K562 (cell line): ENCODE measurements at regions not wholly inside any gene's neighbourhood (a gene's known extent, or its start where the extent isn't known, plus 50 kb on each side); places are given as distances from the start of the nearest gene placed in this dataset.

Experiments used
- ATAC-seq: fragments of 200-7000 bp; cut with Tn5 transposase; 3 replicates; pipeline ENCODE4 v1.9.1; 2020; ENCODE audit warnings: moderate library complexity
- BruUV-seq: library from RNA; stranded (reverse); fragments of 400-500 nt; replicated peaks from 2 replicates; lab custom pipeline; 2021; lab: Mats Ljungman, UMichigan
- CTCF ChIA-PET: fragments of 300-600 bp; formaldehyde crosslinking; extraction: SDS; loops from one replicate; lab custom pipeline; 2021; ENCODE audit warnings: low intra/inter-chr PET ratio; lab: Yijun Ruan, JAX
- POLR2A ChIA-PET: fragments of 300-600, 350-650 bp; sonication (Branson Sonifier 250); formaldehyde crosslinking; extraction: SDS; loops from one replicate; lab custom pipeline; 2021; ENCODE audit warnings: antibody characterized with exemption, inconsistent platforms; lab: Yijun Ruan, JAX
- DNase-seq, 4 experiments: peaks; one replicate each; pipeline versions ENCODE4 v3.0.0 to v3.0.0-alpha.2; 2011 to 2018; ENCODE audit warnings: low spot score in 3 of 4, mixed read lengths in 3 of 4; ENCODE audit errors: extremely low read depth in 1 of 4
- FAIRE-seq: peaks from 2 replicates; lab custom pipeline; 2011; peaks lifted over from hg19 to GRCh38; lab: Jason Lieb, UNC
- H2AFZ ChIP-seq: 2 replicates; pipeline ENCODE4 v1.6.0; 2011; ENCODE audit warnings: low read depth, low read length, control low read depth, inconsistent platforms
- H3K27ac ChIP-seq: fragments of 200-600 bp; 3 replicates; pipeline ENCODE4 v1.8.0; 2011; ENCODE audit warnings: low read depth, mild to moderate bottlenecking, control low read depth, inconsistent platforms, low read length, moderate library complexity, mixed read lengths; ENCODE audit errors: extremely low read depth
- H3K27me3 ChIP-seq, 2 experiments: fragments of 300-600 bp in 1 of 2; 2 replicates in 1 of 2; 3 replicates in 1 of 2; pipeline versions ENCODE4 v1.6.0 to v1.8.0; 2011; ENCODE audit warnings: inconsistent platforms in 2 of 2, low read length in 2 of 2, mild to moderate bottlenecking in 1 of 2, mixed read lengths in 1 of 2, moderate library complexity in 1 of 2; ENCODE audit not compliant: control insufficient read depth in 2 of 2, insufficient read depth in 2 of 2
- H3K36me3 ChIP-seq: fragments of 300-600 bp; 3 replicates; pipeline ENCODE4 v1.8.0; 2011; ENCODE audit warnings: mild to moderate bottlenecking, low read length, inconsistent platforms; ENCODE audit not compliant: control insufficient read depth, insufficient read depth
- H3K4me1 ChIP-seq, 2 experiments: fragments of 200-600 bp in 1 of 2; replicated peaks in 1 of 2; 2 replicates in 1 of 2; 3 replicates in 1 of 2; pipeline versions ENCODE4 v1.5.1 to v1.8.0; 2011; ENCODE audit warnings: inconsistent platforms in 2 of 2, low read length in 2 of 2, mild to moderate bottlenecking in 1 of 2, mixed read lengths in 1 of 2, moderate library complexity in 1 of 2; ENCODE audit not compliant: control insufficient read depth in 2 of 2, insufficient read depth in 2 of 2
- H3K4me2 ChIP-seq: 2 replicates; pipeline ENCODE4 v1.6.1; 2011; ENCODE audit warnings: low read length, control low read depth, inconsistent platforms, mixed read lengths; ENCODE audit not compliant: insufficient read depth
- H3K4me3 ChIP-seq: fragments of 200-600 bp; sonication (generic), shearing (Covaris generic); 2 replicates; pipeline ENCODE4 v1.5.1; 2016; ENCODE audit warnings: control low read depth, inconsistent platforms
- H3K79me2 ChIP-seq: fragments of 200-600 bp; 3 replicates; pipeline ENCODE4 v1.8.0; 2011; ENCODE audit warnings: low read length, inconsistent platforms; ENCODE audit not compliant: control insufficient read depth, insufficient read depth
- H3K9ac ChIP-seq, 2 experiments: 2 replicates each; pipeline versions ENCODE4 v1.6.0 to v1.6.1; 2011; ENCODE audit warnings: low read depth in 2 of 2, low read length in 2 of 2, control low read depth in 1 of 2, inconsistent platforms in 1 of 2, mild to moderate bottlenecking in 1 of 2, mixed read lengths in 1 of 2; ENCODE audit not compliant: insufficient read depth in 1 of 2
- H3K9me1 ChIP-seq: one replicate; pipeline ENCODE4 v1.6.0; 2011; ENCODE audit warnings: inconsistent platforms, mild to moderate bottlenecking, low read length, moderate library complexity; ENCODE audit not compliant: control insufficient read depth, insufficient read depth
- H3K9me3 ChIP-seq: replicated peaks from 2 replicates; pipeline ENCODE4 v1.5.1; 2011; ENCODE audit warnings: low read depth, low read length, inconsistent platforms; ENCODE audit not compliant: control insufficient read depth, insufficient read depth
- H4K20me1 ChIP-seq: replicated peaks from 2 replicates; pipeline ENCODE4 v1.6.1; 2011; ENCODE audit warnings: low read length, inconsistent platforms, mixed read lengths; ENCODE audit not compliant: control insufficient read depth, insufficient read depth
- CEBPG ChIP-seq, 3 experiments: fragments of 200-800 bp in 1 of 3; sonication (Bioruptor generic) in 1 of 3; sonication (generic) in 1 of 3; formaldehyde crosslinking in 1 of 3; IDR thresholded peaks in 2 of 3; conservative IDR thresholded peaks in 1 of 3; 2 replicates each; pipeline versions ENCODE4 v1.6.1 to v1.8.0; 2016 to 2022; ENCODE audit warnings: missing compliant biosample characterization in 2 of 3, missing genetic modification characterization in 2 of 3, mild to moderate bottlenecking in 1 of 3, missing genetic modification reagents in 1 of 3
- GATAD2A ChIP-seq: fragments of 450-650 bp; IDR thresholded peaks from 2 replicates; pipeline ENCODE4 v1.6.1; 2017
- RBM14 ChIP-seq: fragments of 200-400 bp; formaldehyde crosslinking; IDR thresholded peaks from 2 replicates; pipeline ENCODE4 v1.6.1; 2018; ENCODE audit warnings: low read depth, mild to moderate bottlenecking, low read length, moderate library complexity, borderline replicate concordance; ENCODE audit not compliant: insufficient read depth
- RBM22 ChIP-seq: fragments of 200-400 bp; formaldehyde crosslinking; IDR thresholded peaks from 2 replicates; pipeline ENCODE4 v1.6.1; 2018; ENCODE audit warnings: low read length, low read depth; ENCODE audit not compliant: poor library complexity, severe bottlenecking
- SNRNP70 ChIP-seq: fragments of 200-400 bp; formaldehyde crosslinking; optimal IDR thresholded peaks from 2 replicates; pipeline ENCODE3; 2017; ENCODE audit warnings: low read depth, low read length
- ZFX ChIP-seq: sonication (generic); formaldehyde crosslinking; IDR thresholded peaks from 2 replicates; pipeline ENCODE4 v1.8.0; 2022; ENCODE audit warnings: mild to moderate bottlenecking, missing genetic modification reagents, moderate library complexity
- ZNF143 ChIP-seq: sonication (generic); formaldehyde crosslinking; IDR thresholded peaks from 2 replicates; pipeline ENCODE4 v1.9.0; 2022; ENCODE audit warnings: mild to moderate bottlenecking, missing genetic modification reagents
- ZNF778 ChIP-seq: fragments of 450-650 bp; formaldehyde crosslinking; IDR thresholded peaks from 2 replicates; pipeline ENCODE4 v1.4.0; 2020; ENCODE audit warnings: mild to moderate bottlenecking, moderate library complexity
- WGBS: fragments of 100-300 bp; shearing (Covaris generic); methylation state at CpG from one replicate; pipeline ENCODE4 v1.1.6; 2016; ENCODE audit warnings: low coverage, mixed read lengths; ENCODE audit not compliant: insufficient coverage; ENCODE audit errors: missing lambda C conversion rate; 5-methylcytosine and 5-hydroxymethylcytosine counted together
- in situ Hi-C: fragments of 300-500 bp; cut with MboI; formaldehyde crosslinking; loops from 4 replicates; pipeline ENCODE4 v1.15.0; 2018; ENCODE audit warnings: inconsistent platforms, mixed read lengths
- intact Hi-C: fragments of 100-400 bp; cut with micrococcal nuclease; formaldehyde crosslinking; loops from 2 replicates; pipeline ENCODE4 v1.14.2; 2022
- TF ChIP-seq, protein P1 (sequence below), 2 experiments: fragments of 450-650 bp in 1 of 2; sonication (generic) in 1 of 2; formaldehyde crosslinking in 1 of 2; IDR thresholded peaks in 1 of 2; conservative IDR thresholded peaks in 1 of 2; 2 replicates each; pipeline versions ENCODE4 v1.6.1 to v1.8.1; 2016 to 2023; ENCODE audit warnings: mild to moderate bottlenecking in 2 of 2, moderate library complexity in 2 of 2, inconsistent platforms in 1 of 2, missing genetic modification reagents in 1 of 2
- TF ChIP-seq, protein P2 (sequence below): sonication (generic); formaldehyde crosslinking; IDR thresholded peaks from 2 replicates; pipeline ENCODE4 v1.8.1; 2023; ENCODE audit warnings: mild to moderate bottlenecking, missing genetic modification reagents

DNA sequence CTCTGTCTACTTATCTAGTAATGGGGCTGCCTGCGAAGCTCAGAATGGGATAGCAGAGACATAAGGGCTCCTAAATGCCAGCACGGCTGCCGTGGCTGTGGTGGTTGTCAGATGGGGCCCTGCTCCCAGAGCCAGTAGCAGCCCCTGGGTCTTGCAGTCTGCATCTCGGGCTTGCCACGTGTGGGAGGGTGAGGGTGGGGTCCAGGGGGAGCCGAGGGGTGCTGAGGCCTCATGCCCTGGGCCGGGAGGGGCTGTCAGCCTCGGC, 88.8 kb upstream of the GSE1 start:
- DNase-seq = no peak
- no peaks in the 10 kb centered on the region for H3K27me3 ChIP-seq
- H3K27ac ChIP-seq = no peak overlapping the region
- TF ChIP-seq ZFX (0 out of 2 replicates have a peak, but pooled peaks have one; percentile 5), ZNF778 (CRISPR knock-in tag) (no peak)
- ChIA-PET CTCF (no interaction called here), POLR2A (interaction anchor here (1.6 kb wide), 1 partner anchor 15 kb away, joined by 4 read pairs; no protein-coding TSS in a partner anchor)
- H3K4me1 ChIP-seq = peaks cover 45 to 85% of the 10 kb centered on the region in 2 experiments
- peaks cover 4% of the 10 kb centered on the region for H3K36me3 ChIP-seq
- no peaks in the 10 kb centered on the region for H3K9me3 ChIP-seq
- H3K4me2 ChIP-seq = no peak overlapping the region
- 0 out of 2 replicates have a peak, but pooled peaks cover 7% of the 10 kb centered on the region for H4K20me1 ChIP-seq
- intact Hi-C loops (no loop called here), in situ Hi-C loops (no loop called here)
- no peak for ATAC-seq
- no TSS peak for BruUV-seq
- H3K79me2 ChIP-seq = peaks cover 31% of the 10 kb centered on the region
- WGBS = 67% methylated on average over 8 of the region's 8 CpGs
- H3K9me1 ChIP-seq = peaks cover 6% of the 10 kb centered on the region
- FAIRE-seq = no peak
- no peak overlapping the region for H2AFZ ChIP-seq
- H3K9ac ChIP-seq = peak overlapping the region in 1 of 2 experiments; percentile 90; a peak in 2 of 4 replicates
- H3K4me3 ChIP-seq = no peak overlapping the region

DNA sequence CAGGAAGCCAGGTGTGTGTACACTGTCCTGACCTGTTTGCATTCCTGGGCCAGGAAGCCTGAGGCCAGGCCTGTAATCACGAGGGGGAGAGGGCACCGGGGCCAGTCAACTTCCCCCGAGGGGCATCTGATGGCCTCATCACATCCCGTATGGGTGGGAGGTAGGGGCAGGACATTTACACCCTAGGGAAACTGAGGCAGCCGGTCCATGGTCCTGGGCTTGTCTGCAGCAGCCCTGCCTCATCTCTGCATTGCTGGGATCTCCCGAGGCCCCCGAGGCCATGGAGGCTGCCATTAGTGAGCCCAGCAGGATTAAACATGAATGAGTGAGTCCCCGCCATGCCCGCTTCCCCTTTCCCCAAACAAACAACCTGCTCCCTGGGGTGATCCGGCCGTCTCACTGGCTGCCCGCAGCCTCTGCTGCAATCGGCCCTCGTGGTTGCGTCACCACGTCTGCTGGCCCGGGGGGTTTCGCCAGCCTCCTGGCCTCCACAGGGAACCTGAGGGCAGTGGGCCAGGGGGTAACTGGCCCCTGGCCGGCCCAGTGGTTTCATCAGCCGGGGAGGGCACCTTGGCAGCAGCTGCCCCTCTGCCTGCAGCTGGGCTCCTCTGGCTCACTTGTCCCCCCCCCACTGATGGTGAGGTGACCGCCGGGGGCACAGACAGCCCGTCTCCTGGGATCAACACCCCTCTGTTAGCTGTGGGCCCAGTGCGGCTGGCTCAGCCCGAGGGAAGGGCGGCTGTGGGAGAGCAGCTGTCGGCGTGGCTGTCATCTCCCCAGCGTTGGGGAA, 88.3 kb upstream of the GSE1 start:
- Histone ChIP-seq H3K27ac (no peak overlapping the region), H3K36me3 (no peaks in the 10 kb centered on the region; the same call in 2 of the 3 replicates), H2AFZ (no peak overlapping the region), H3K4me2 (no peak overlapping the region), H3K4me3 (no peak overlapping the region), H3K9me1 (peaks cover 6% of the 10 kb centered on the region), H3K79me2 (peaks cover 36% of the 10 kb centered on the region), H4K20me1 (0 out of 2 replicates have a peak, but pooled peaks cover 7% of the 10 kb centered on the region), H3K27me3 (no peaks in the 10 kb centered on the region), H3K4me1 (peaks cover 50 to 90% of the 10 kb centered on the region in 2 experiments), H3K9me3 (no peaks in the 10 kb centered on the region), H3K9ac (peak overlapping the region in 1 of 2 experiments; percentile 90; a peak in 2 of 4 replicates)
- ChIA-PET POLR2A (interaction anchor here (0.6 to 7.8 kb wide), 5 partner anchors 11 to 94 kb away, joined by 3 to 72 read pairs (median 3); no protein-coding TSS in a partner anchor), CTCF (no interaction called here)
- no peak for DNase-seq
- intact Hi-C loops (no loop called here), in situ Hi-C loops (no loop called here)
- FAIRE-seq = no peak
- ATAC-seq = no peak
- BruUV-seq = no TSS peak
- WGBS = 92% methylated on average over 26 of the region's 29 CpGs
- TF ChIP-seq GATAD2A (no peak), SNRNP70 (no peak), RBM22 (peak; percentile 59), CEBPG (CRISPR knock-in tag; IDR thresholded peaks at IDR 0.05) (peak; percentile 86), CEBPG (tag; conservative IDR thresholded peaks at IDR 0.05 in 1 of 2, IDR thresholded peaks at IDR 0.05 in 1 of 2) (peak in 1 of 2 experiments; percentile 76; a peak in 2 of 4 replicates), RBM14 (0 out of 2 replicates have a peak, but pooled peaks have one; percentile 59), ZNF143 (no peak)
- TF ChIP-seq, protein P1, sequence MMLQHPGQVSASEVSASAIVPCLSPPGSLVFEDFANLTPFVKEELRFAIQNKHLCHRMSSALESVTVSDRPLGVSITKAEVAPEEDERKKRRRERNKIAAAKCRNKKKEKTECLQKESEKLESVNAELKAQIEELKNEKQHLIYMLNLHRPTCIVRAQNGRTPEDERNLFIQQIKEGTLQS (IDR thresholded peaks at IDR 0.05) = peak; percentile 48
- TF ChIP-seq, protein P1 (CRISPR knock-in tag; conservative IDR thresholded peaks at IDR 0.05) = no peak
- TF ChIP-seq, protein P2, sequence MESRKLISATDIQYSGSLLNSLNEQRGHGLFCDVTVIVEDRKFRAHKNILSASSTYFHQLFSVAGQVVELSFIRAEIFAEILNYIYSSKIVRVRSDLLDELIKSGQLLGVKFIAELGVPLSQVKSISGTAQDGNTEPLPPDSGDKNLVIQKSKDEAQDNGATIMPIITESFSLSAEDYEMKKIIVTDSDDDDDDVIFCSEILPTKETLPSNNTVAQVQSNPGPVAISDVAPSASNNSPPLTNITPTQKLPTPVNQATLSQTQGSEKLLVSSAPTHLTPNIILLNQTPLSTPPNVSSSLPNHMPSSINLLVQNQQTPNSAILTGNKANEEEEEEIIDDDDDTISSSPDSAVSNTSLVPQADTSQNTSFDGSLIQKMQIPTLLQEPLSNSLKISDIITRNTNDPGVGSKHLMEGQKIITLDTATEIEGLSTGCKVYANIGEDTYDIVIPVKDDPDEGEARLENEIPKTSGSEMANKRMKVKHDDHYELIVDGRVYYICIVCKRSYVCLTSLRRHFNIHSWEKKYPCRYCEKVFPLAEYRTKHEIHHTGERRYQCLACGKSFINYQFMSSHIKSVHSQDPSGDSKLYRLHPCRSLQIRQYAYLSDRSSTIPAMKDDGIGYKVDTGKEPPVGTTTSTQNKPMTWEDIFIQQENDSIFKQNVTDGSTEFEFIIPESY (CRISPR knock-in tag) = peak; percentile 80
